ENCODE measurements at regions not wholly inside any gene's neighbourhood (a gene's known extent, or its start where the extent isn't known, plus 50 kb on each side); places are given as distances from the start of the nearest gene placed in this dataset.
"Not testable (repeated sequence)": the region's sequence is repeated elsewhere in the genome, so short reads cannot be mapped to it uniquely, and the experiment has no call there.

DNA sequence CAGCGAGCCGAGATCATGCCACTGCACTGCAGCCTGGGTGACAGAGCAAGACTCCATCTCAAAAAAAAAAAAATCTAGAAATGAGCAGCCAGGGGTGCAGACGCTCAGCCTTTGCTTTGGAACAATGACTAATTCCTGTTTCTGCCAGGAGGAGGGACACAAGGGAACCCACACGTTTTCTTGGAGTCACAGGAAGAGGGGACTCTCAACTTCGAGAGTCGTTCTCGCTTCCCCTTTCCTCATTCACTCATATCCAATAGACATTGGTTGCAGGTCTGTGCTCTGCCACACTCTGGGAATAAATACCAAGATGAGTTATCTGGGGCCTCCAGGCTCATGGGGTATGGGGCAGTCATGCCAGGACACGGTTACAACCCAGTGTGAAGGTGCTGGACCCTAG, 91.5 kb upstream of the RREB1 start:
- no peak for DNase-seq (ENCODE audit: low spot score)

DNA sequence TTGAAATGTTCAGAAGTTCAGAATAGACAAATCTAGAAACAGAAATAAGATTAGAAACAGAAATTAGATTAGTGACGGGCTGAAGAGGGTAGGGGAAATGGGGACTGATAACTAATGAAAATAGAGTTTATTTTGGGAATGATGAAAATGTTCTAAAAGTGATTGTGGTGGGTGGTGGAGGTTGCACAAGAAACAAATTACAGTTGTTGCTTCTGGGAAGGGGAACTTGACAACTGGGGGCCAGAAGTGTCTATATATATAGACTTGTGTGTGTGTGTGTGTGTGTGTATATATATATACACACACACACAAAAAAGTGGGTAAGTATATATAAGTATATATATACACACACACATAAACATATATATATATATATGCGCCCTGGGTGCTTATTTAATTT, 86.5 kb upstream of the RREB1 start:
- no peak for DNase-seq (ENCODE audit: low spot score)

DNA sequence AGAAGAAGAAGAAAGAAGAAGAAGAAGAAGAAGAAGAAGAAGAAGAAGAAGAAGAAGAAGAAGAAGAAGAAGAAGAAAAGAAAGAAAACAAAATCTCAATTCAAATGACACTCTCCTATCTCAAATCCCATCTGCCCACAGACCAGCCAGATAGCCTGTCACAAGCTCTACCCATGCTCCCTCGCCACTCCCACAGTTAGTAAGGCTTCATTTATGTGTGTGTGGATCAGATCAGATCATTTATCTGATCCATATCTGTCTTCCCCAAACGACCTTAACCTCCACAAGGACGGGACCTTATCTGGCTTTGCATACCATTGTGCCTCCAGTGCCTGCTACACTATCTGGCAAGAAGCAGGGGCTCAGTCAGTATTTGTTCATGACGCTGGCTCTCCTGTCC, 81.9 kb upstream of the RREB1 start:
- DNase-seq (ENCODE audit: low spot score) = no peak

DNA sequence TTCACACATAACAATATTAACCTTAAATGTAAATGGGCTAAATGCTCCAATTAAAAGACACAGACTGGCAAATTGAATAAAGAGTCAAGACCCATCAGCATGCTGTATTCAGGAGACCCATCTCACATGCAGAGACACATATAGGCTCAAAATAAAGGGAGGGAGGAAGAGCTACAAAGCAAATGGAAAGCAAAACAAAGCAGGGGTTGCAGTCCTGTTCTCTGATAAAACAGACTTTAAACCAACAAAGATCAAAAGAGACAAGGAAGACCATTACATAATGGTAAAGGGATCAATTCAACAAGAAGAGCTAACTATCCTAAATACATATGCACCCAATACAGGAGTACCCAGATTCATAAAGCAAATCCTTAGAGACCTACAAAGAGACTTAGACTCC, 78.8 kb upstream of the RREB1 start:
- not testable (repeated sequence) for DNase-seq (ENCODE audit: low spot score)

DNA sequence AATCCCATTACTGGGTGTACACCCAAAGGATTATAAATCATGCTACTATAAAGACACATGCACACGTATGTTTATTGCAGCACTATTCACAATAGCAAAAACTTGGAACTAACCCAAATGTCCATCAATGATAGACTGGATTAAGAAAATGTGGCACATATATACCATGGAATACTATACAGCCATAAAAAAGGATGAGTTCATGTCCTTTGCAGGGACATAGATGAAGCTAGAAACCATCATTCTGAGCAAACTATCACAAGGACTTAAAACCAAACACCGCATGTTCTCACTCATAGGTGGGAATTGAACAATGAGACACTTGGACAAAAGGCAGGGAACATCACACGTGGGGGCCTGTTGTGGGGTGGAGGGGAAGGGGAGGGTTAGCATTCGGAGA, 76.8 kb upstream of the RREB1 start:
- not testable (repeated sequence) for DNase-seq (ENCODE audit: low spot score)

DNA sequence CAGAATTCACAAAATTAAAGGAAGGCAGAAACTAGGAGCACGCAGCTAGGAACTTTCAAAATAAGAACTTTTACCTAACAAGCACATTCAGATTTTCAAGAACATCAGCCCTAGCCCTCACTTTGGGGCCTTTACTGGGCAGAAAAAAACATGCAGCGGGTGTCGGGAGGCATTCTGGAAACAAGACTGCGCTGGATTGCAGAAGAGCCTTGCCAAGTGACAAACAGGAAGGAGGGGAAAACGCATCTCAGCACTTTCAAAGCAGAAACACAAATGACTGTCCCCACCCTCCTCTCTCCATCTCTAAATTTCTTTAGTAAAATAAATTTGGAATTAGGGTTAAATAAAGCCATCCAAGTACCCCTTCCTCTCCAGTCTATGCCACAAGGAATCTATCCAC, 74.6 kb upstream of the RREB1 start:
- DNase-seq (ENCODE audit: low spot score) = no peak

DNA sequence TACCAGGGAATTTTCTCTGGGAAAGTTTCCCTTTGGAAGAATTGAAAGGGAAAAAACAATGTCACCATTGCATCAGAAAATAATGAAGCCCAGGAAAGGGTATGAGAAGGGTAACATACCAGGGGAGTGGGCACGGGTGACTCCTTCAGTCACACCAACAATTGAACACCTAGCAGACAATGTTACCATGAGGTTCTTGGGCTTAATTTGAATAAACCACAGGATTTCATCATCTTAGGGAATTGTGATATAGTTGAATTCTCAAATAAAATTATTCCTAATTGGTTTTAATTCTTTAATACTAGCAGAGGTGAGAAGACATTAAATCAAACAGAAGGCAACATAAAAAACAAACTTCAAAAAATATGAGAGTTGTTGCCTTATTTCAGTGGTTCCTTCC, 73.7 kb upstream of the RREB1 start:
- DNase-seq (ENCODE audit: low spot score) = no peak

DNA sequence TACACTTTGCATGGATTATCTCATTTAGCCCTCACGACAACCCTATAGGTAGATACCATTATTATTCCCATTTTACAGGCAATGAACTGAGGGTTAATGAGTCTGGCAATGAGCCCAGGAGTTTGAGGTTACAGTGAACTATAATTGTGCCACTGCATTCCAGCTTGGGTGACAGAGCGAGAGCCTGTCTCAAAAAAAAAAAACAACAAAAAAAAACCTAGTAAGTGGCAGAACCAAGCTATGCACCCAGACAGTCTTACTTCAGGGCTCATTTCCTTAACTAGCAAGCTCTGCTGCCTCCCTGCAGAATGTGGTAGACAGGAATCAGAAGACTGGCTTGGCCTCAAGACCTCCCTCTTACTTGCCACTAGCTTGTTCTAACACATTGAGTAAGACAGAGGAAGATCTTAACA, 71.9 kb upstream of the RREB1 start:
- DNase-seq (ENCODE audit: low spot score) = no peak

DNA sequence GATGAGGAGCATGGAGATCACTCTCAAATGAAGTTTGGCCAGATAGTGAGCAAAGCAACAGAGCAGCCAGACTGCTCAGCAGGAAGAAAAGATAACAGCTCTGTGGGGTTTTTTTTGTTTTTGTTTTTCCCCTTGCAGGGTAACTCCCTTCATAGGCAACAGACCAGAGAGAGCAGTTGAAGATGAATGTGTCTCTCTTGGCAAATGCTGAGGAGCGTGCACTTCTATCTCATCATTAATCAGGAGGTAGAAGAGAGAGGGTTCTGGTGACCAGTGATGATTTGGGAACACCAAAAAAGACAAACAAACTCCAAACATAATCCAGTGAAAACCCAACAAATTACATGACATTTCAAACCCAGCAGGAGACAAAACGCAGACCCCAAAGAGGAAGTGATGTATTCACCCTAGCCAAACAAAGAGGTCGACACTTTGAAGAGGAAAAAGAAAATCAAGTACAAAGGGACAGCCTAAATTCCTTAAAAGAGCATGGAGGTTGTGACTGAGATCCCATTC, 66.2 kb upstream of the RREB1 start:
- no peak for DNase-seq (ENCODE audit: low spot score)

DNA sequence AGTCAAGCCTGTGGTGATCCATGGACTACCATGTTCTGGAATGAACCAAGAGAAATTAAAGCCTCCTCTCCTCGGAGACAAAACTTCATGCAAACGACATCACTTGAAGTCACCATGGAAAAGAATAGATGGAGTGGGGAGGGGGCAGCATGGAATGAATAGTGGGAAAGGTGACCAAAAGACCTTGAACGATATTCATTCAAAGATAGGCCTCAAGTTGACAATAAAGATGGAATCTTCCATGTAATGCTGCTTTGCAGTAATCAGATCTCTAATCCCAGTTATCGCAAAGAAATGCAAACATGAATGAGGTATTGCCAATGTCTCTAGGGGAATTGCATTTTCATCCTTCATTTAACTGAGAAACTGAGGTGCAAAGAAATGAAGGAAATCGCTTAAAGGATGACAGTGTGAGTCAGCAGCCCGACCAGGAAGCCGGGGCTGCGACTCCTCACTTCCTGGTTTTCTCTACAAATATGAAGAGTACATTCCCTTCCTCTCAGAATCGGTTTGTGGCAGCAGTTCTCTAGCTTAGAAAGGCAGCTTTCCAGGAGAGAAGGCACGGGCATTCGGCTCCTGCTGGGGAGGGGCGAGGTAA, 65.6 kb upstream of the RREB1 start:
- no peak for DNase-seq (ENCODE audit: low spot score)

DNA sequence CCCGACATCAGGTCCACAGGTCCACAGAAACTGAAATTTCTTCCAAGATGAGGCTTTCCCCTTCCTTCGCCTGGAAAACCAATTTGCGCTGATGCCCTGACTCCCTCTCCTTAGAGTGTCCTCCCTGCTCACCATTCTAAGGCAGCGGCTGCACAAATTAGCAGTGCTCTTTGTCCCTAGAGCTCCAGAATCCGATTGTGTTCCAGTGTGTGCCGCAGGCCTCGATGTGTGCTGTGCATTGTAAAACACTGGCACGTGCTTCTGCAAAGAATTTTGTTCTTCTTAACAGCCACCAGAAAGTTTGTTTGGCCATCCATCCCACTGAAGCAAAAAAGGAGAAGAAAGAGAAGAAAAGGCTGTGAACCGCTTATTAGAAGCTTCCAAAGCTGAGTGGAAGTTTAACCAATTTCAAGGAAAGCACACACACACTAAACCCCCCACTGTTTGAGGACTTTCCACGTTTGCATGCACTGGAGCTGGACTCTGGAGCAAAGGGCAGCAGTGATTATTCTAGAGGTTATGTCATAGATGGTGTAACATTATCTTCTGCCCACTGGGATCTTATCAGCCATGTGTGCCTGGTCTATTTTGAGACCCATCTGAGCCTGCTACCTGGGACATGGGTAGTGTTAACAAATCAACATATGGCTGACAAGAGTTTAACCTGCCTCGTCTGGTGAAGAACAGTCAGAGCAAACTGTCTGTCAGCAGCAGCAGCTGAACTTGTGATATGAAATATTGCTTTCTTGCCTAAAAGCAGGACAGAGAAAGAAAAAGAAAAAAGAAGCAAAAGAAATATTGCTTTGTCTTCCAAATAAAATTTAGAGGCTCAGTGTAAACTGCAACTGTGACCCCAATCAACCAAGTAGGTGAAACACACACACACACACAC, 64.9 kb upstream of the RREB1 start:
- no peak for DNase-seq (ENCODE audit: low spot score)

DNA sequence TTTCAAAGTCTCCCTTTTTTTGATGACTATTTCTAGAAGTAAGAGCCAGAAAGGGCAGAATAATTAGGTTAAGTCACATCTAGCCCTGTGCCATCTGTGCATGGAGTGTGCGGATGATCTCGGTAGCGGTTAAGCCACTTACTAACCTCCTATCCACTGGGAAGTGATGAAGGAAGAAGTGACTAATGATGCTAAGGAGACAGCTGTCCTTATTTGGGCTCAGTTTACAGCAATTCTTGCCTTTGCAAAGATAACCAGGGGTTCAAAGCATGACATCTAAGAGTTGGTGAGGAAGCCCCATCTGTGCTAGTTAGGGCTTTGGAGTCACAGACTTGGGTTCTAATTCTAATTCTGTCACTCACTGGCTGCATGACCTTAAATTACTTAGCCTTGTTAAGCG, 62.4 kb upstream of the RREB1 start:
- no peak for DNase-seq (ENCODE audit: low spot score)

DNA sequence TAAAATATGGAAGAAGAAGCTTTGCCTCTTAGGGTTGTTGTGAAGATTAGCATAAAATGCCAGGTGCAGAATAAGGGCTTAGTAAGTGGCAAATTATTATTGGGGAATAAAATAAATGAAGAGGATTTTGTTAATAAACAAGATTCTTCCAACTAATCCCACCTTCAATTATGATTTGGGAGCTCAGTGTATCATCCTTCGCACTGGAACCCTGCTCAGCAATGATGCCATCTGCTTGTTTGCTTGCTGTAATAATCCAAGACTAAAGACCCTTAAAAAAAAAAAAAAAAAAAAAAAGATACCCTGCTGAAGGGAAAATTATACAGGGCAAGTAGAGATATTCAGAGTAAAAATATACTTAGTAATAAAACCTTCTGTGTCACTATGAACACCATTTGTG, 62.0 kb upstream of the RREB1 start:
- no peak for DNase-seq (ENCODE audit: low spot score)

DNA sequence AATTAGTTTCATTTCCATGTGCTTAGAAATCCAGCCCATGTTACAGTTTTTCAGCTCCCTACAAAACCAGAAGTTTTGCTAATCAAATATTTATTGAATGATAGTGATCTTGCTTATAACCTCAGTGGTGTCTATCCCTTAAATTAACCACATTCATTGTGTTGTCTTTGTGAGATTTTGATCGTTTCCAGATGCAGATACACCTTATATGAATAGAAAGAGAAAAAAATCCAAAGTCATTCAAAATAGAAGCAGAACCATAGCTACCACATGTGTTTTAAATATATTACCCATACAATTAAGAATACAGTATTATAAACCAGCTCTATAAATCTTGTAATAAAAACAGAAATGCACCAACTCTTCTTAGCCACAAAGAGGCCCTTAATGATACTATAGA, 60.6 kb upstream of the RREB1 start:
- DNase-seq (ENCODE audit: low spot score) = no peak

DNA sequence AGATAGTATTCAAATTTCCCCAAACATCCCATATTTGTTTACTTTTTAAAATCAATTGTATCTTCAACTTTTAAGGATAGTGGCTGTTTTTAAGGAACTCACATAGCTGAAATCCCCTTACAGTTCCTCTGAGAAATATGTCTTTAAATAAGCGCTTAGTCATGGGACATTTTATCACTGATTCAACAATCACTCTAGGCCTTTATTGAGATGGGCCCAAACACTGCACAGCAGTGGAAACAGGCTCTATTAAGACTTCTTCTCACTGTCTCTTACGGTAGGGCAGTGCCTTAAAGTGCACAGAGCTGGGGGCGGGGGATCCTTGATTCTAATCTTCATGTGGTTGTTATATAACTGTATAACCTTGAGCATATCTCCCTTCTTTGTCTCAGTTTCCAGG, 59.8 kb upstream of the RREB1 start:
- DNase-seq (ENCODE audit: low spot score) = no peak

DNA sequence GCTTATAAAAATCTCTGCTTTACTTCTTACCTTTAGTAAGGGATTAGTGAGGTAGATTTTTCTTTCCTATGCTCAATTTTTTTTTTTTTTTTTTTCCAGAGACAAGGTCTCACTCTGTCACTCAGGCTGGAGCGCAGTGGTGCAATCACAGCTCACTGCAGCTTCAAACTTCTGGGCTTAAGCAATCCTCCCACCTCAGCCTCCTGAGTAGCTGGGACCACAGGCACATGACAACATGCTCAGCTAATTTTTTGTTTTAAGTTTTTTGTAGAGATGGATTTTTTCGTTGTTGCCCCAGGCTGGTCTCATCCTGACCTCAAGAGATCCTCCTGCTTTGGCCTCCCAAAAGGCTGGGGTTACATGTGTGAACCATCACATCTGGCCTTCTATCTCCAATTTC, 58.9 kb upstream of the RREB1 start:
- no peak for DNase-seq (ENCODE audit: low spot score)

DNA sequence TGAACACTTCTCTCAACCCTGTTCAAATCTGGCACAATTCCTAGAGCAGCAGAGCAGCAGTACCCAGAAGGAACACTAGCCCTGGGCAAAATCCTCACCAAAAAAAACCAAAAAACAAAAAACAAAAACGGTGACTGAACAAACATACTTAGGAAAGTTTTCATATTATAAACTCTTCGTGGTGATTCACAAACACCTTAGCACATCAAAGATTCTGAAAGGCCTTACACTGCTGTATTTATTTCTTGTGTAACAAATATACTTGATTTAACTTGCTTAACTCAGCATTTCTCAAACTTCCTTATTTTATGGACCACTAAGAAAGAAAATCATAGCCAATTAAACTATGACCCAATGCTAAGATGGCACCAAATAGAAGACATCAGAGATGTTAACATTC, 57.8 kb upstream of the RREB1 start:
- no peak for DNase-seq (ENCODE audit: low spot score)

DNA sequence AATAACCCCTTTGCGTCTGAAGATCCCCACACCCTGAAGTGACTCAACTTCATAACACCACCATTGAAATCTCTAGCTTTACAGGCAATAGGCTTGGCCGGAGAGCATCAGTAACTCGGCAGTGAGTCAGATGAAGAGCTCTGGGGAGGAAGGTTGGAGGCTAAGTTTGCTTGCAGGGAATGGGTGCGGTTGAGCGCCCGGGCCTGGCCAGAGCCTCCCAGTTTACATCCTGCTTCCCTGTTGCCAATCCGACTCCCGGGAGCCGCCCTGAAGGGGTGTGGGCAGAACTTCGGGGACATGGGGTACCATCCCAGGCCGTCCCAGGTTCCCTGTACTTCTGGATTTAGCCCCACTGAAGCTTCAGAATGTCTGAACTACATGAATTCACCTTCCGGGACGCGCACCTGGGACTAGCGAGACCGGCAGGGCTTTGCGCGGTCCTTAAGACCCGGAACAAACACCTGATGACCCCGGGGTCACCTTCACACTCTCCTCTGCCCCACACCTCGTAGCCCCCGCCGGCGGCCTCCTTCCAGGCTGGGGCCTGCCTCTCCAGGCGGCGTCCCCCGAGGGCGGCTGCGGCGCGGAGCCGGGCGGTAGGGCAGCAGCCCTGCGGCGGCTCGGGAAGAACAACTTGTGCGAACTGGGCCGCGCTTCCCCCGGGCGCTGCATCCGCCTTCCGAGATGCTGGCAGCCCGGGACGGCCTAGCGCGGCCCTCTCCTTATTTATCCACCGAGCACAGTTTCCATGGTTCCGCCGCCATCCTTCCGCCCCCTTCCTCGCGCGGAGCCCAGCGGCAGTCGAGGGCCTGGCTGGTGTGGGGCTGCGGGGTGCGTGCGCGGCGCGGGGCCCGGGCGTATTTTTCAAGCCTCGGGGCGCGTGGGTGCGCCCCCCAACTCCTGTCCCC, 56.6 kb upstream of the RREB1 start:
- peak; percentile 42 for DNase-seq (ENCODE audit: low spot score)

DNA sequence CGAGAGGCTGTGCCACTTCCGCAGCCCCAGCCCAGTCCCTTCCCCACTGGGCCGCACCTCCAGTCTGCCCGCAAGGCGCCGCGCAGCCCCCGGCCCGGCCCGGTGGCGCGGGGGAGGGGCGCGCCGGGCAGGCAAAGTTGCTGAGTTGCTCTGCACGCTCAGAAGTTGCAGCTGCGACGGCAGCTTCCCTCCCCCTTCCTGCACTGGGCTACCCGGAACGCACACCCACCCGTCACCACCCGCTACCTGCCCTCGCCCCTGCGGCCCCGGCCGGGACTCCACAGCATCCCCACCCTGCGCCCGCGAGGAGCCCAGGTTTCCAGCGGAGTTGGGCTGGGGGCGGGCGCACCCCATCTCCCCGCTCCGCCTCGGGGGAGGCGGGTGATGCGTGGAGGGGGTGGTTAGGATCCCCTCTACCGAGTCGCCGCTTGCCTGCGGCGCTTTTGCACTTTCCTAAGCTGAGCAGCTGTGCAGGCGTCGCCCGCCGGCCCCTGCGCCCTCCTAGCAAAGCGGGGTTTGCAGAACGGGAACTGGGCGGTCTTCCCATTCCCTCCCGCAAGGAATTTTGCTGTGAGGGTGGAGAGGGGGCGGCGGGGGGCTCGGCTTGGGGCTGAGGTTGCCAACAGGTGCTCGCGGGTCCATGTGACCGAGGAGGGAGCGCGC, 55.9 kb upstream of the RREB1 start:
- peak; percentile 73 for DNase-seq (ENCODE audit: low spot score)

DNA sequence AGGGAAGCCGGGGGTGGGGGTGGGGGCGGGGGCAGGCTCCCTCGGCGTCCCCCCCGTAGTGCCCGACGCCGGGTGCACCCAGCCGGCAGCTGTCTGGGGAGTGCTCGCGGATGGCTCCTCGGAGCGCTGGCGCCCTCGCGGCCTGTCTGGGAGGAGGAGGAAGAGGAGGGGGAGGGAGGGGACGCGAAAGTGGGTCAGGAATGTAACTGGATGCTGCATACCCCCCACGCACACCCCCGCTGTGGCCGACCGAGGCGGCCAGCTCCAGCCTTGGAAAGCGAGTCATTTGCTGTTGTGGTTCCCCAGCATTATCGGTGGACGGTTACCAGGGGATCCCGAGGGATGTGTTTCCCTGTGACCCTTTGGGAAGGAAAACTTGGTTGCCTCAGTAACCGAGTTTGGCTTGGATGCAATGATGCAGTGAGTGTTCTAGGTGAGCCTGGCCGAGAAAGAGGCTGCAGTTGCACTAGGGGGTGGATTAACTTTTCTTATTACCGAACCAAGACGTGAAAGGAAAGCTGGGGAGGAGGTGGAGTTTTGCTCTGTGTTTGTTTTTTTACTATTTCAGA, 55.2 kb upstream of the RREB1 start:
- peak; percentile 34 for DNase-seq (ENCODE audit: low spot score)

DNA sequence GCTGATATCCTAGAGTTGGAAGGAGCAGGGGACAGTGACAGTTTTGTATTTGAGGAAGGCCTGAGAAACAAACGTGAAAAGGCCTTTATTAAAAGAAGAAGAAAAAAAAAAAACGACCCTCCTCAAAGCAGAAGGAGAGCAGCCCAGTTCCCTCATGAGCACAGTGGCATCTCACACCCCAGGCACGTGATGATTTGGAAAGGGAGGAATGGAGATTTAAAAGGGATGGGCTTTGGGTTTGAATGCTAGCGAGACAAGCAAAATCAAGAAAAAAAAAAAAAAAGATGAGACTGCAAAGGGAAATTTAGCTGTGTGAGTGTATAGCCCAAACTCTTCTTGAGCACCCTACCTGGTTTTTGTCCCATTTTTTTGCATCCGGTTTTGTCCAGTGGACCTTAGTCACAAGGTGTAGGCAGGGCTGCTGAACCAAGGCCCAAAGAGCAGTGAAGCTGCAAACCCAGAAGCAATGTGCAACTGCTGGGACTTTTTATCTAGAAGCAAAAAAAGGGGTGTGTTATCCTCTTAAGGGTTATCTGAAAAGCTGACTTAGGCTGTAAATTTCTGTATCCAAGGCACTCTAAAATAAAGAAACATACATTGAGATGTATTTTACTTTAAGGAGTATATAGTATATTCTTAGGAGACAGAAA, 54.5 kb upstream of the RREB1 start:
- DNase-seq (ENCODE audit: low spot score) = no peak

Data from germinal center (tissue), 1 donor.